ENCODE measurements at regions not wholly inside any gene's neighbourhood (a gene's known extent, or its start where the extent isn't known, plus 50 kb on each side); places are given as distances from the start of the nearest gene placed in this dataset.

GRCh38 chr1:214882616-214883015 lies 199.9 kb upstream of the KCNK2 start:
- Histone ChIP-seq H3K4ac (ENCODE audit: low read depth, low read length) (no peak overlapping the region), H3K9me1 (ENCODE audit: insufficient read depth, low read length) (no peaks in the 10 kb centered on the region), H2AFZ (replicated peaks; ENCODE audit: low read length, poor library complexity) (no peak overlapping the region), H2BK5ac (ENCODE audit: low read depth, low read length, poor library complexity, severe bottlenecking) (no peak overlapping the region), H3K36me3 (ENCODE audit: control insufficient read depth, insufficient read depth, low read length) (no peaks in the 10 kb centered on the region), H4K20me1 (ENCODE audit: insufficient read depth, low read length) (no peaks in the 10 kb centered on the region), H3K4me1 (ENCODE audit: control insufficient read depth, insufficient read depth, low read length) (no peaks in the 10 kb centered on the region), H3K27ac (ENCODE audit: insufficient read depth, low read length) (no peak overlapping the region), H3K4me3 (ENCODE audit: insufficient read depth, low read depth, low read length) (no peak overlapping the region), H2BK120ac (ENCODE audit: low read depth, low read length) (no peak overlapping the region), H2BK15ac (ENCODE audit: low read depth, low read length) (no peak overlapping the region), H2AK9ac (replicated peaks; ENCODE audit: low read depth, low read length, poor library complexity) (no peak overlapping the region), H3K9ac (ENCODE audit: low read depth, low read length) (no peak overlapping the region), H3K9me3 (ENCODE audit: control insufficient read depth, insufficient read depth, low read length) (no peaks in the 10 kb centered on the region), H3K4me2 (ENCODE audit: low read depth, low read length) (no peak overlapping the region), H4K8ac (ENCODE audit: low read depth in 2 of 2, low read length in 2 of 2) (no peak overlapping the region), H4K5ac (ENCODE audit: low read depth, low read length) (no peak overlapping the region), H4K91ac (ENCODE audit: insufficient read depth, low read depth, low read length) (no peak overlapping the region), H2AK5ac (ENCODE audit: low read depth, low read length) (no peak overlapping the region), H3K23ac (ENCODE audit: low read depth, low read length) (no peak overlapping the region), H2BK20ac (ENCODE audit: low read depth, low read length) (no peak overlapping the region), H3K18ac (ENCODE audit: low read depth, low read length) (no peak overlapping the region), H3K56ac (ENCODE audit: extremely low read depth, insufficient read depth, low read length) (no peak overlapping the region), H3K14ac (replicated peaks; ENCODE audit: low read depth, low read length) (no peak overlapping the region), H3K27me3 (ENCODE audit: control insufficient read depth, insufficient read depth, low read length) (no peaks in the 10 kb centered on the region), H3K79me1 (ENCODE audit: low read depth in 1 of 2, low read length in 2 of 2) (no peaks in the 10 kb centered on the region)
- DNase-seq (no peak), ATAC-seq (ENCODE audit: low read depth) (no peak)
- BruUV-seq (replicated peaks): no TSS peak
- dilution Hi-C loops (cut with HindIII; ENCODE audit: low sequenced_read_pairs, unreplicated experiment): no loop called here
- intact Hi-C loops (cut with micrococcal nuclease): no loop called here
- no CpG with 5 or more reads among the region's 3 CpGs for WGBS, 2 experiments (ENCODE audit: extremely low coverage in 2 of 2, insufficient read length in 1 of 2)
- ChIA-PET POLR2A (ENCODE audit: unreplicated experiment) (no interaction called here), CTCF (no interaction called here)
- TF ChIP-seq MAZ (IDR thresholded peaks at IDR 0.05; ENCODE audit: borderline replicate concordance, low read depth, low read length) (no peak), FOS (IDR thresholded peaks at IDR 0.05; ENCODE audit: low read depth, low read length) (no peak), CEBPB (IDR thresholded peaks at IDR 0.05; ENCODE audit: low read depth, low read length) (no peak), RAD21 (IDR thresholded peaks at IDR 0.05; ENCODE audit: low read length) (no peak), CHD1 (IDR thresholded peaks at IDR 0.05; ENCODE audit: low read depth, low read length) (no peak), RCOR1 (IDR thresholded peaks at IDR 0.05; ENCODE audit: insufficient replicate concordance, low read length) (no peak), MAFK (IDR thresholded peaks at IDR 0.05; ENCODE audit: low read depth, low read length) (no peak), NFE2L2 (IDR thresholded peaks at IDR 0.05; ENCODE audit: low read depth, low read length) (no peak), SMC3 (IDR thresholded peaks at IDR 0.05; ENCODE audit: low read depth, low read length) (no peak), MXI1 (IDR thresholded peaks at IDR 0.05; ENCODE audit: borderline replicate concordance, low read depth, low read length) (no peak), RFX5 (IDR thresholded peaks at IDR 0.05; ENCODE audit: low read depth, low read length) (no peak), ELK1 (IDR thresholded peaks at IDR 0.05; ENCODE audit: borderline replicate concordance, low read depth, low read length) (no peak), POLR2A (IDR thresholded peaks at IDR 0.05; ENCODE audit: low read depth, low read length) (no peak), BHLHE40 (IDR thresholded peaks at IDR 0.05; ENCODE audit: low read depth, low read length) (no peak)
- TF ChIP-seq, protein P1, sequence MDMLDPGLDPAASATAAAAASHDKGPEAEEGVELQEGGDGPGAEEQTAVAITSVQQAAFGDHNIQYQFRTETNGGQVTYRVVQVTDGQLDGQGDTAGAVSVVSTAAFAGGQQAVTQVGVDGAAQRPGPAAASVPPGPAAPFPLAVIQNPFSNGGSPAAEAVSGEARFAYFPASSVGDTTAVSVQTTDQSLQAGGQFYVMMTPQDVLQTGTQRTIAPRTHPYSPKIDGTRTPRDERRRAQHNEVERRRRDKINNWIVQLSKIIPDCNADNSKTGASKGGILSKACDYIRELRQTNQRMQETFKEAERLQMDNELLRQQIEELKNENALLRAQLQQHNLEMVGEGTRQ (IDR thresholded peaks at IDR 0.05; ENCODE audit: low read depth, low read length): no peak
- TF ChIP-seq, protein P2, sequence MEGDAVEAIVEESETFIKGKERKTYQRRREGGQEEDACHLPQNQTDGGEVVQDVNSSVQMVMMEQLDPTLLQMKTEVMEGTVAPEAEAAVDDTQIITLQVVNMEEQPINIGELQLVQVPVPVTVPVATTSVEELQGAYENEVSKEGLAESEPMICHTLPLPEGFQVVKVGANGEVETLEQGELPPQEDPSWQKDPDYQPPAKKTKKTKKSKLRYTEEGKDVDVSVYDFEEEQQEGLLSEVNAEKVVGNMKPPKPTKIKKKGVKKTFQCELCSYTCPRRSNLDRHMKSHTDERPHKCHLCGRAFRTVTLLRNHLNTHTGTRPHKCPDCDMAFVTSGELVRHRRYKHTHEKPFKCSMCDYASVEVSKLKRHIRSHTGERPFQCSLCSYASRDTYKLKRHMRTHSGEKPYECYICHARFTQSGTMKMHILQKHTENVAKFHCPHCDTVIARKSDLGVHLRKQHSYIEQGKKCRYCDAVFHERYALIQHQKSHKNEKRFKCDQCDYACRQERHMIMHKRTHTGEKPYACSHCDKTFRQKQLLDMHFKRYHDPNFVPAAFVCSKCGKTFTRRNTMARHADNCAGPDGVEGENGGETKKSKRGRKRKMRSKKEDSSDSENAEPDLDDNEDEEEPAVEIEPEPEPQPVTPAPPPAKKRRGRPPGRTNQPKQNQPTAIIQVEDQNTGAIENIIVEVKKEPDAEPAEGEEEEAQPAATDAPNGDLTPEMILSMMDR (conservative IDR thresholded peaks at IDR 0.05; ENCODE audit: low read depth, low read length): no peak
- in situ Hi-C loops (cut with MboI; ENCODE audit: low sequenced_read_pairs): no loop called here

All from IMR-90 (cell line).